ENCODE measurements at regions not wholly inside any gene's neighbourhood (a gene's known extent, or its start where the extent isn't known, plus 50 kb on each side); places are given as distances from the start of the nearest gene placed in this dataset.

- DNase-seq, result no peak
- no peak overlapping the region for H3K4me2 ChIP-seq (ENCODE audit: low read length, poor library complexity, severe bottlenecking)
- no peak overlapping the region for H3K27ac ChIP-seq (ENCODE audit: low read length, poor library complexity, severe bottlenecking)
- H2AK5ac ChIP-seq (ENCODE audit: low read length, severe bottlenecking), result no peak overlapping the region
- no peak overlapping the region for H3K4ac ChIP-seq (ENCODE audit: low read depth in 1 of 2, low read length in 2 of 2)
- H3K9me3 ChIP-seq (ENCODE audit: control insufficient read depth, low read length), result peaks cover 16% of the 10 kb centered on the region
- H2BK12ac ChIP-seq (ENCODE audit: low read length in 2 of 2), result no peak overlapping the region
- H3K4me3 ChIP-seq (ENCODE audit: insufficient read depth in 1 of 2, low read depth in 1 of 2, low read length in 2 of 2), result peak overlapping the region in 1 of 2 experiments; percentile 9
- no peak overlapping the region for H2BK15ac ChIP-seq (ENCODE audit: low read depth, poor library complexity, severe bottlenecking)
- 67% methylated on average over 6 of the region's 6 CpGs for WGBS
- H3K23ac ChIP-seq (ENCODE audit: low read length in 2 of 2), result no peak overlapping the region
- H4K91ac ChIP-seq (ENCODE audit: low read length), result no peak overlapping the region
- no peak overlapping the region for H4K8ac ChIP-seq (ENCODE audit: low read length)
- H2AFZ ChIP-seq (ENCODE audit: low read depth, low read length), result no peak overlapping the region
- no peaks in the 10 kb centered on the region for H3K4me1 ChIP-seq (ENCODE audit: control insufficient read depth, insufficient read depth, low read depth, low read length)
- H3K18ac ChIP-seq (ENCODE audit: low read depth in 1 of 2, low read length in 2 of 2), result no peak overlapping the region
- no peaks in the 10 kb centered on the region for H3K27me3 ChIP-seq (ENCODE audit: control insufficient read depth in 1 of 2, insufficient read depth in 1 of 2, low read length in 2 of 2)
- H3K9ac ChIP-seq (ENCODE audit: low read length), result no peak overlapping the region
- H3K36me3 ChIP-seq (ENCODE audit: control insufficient read depth in 1 of 2, insufficient read depth in 2 of 2, low read depth in 1 of 2, low read length in 2 of 2), result no peaks in the 10 kb centered on the region
- H3K79me1 ChIP-seq (replicated peaks; ENCODE audit: low read length, poor library complexity, severe bottlenecking), result no peaks in the 10 kb centered on the region
- no peak overlapping the region for H2BK5ac ChIP-seq (ENCODE audit: low read depth, low read length, poor library complexity, severe bottlenecking)
- H3K14ac ChIP-seq (ENCODE audit: low read length in 2 of 2), result no peak overlapping the region
- H2BK120ac ChIP-seq (ENCODE audit: low read depth, low read length), result no peak overlapping the region
Observed at GRCh38 chr6:23114812-23115504, 545.6 kb downstream of the HDGFL1 start.

GRCh38 chr6:23137611-23138010, 568.2 kb downstream of the HDGFL1 start:
- H3K27me3 ChIP-seq (ENCODE audit: control insufficient read depth in 1 of 2, insufficient read depth in 1 of 2, low read length in 2 of 2), result no peaks in the 10 kb centered on the region
- no peak overlapping the region for H3K4me2 ChIP-seq (ENCODE audit: low read length, poor library complexity, severe bottlenecking)
- H3K4me3 ChIP-seq (ENCODE audit: insufficient read depth in 1 of 2, low read depth in 1 of 2, low read length in 2 of 2), result no peak overlapping the region
- no peak overlapping the region for H4K91ac ChIP-seq (ENCODE audit: low read length)
- DNase-seq, result peak; percentile 43
- no peak overlapping the region for H2BK5ac ChIP-seq (ENCODE audit: low read depth, low read length, poor library complexity, severe bottlenecking)
- H3K27ac ChIP-seq (ENCODE audit: low read length, poor library complexity, severe bottlenecking), result no peak overlapping the region
- no peak overlapping the region for H2AK5ac ChIP-seq (ENCODE audit: low read length, severe bottlenecking)
- H3K23ac ChIP-seq (ENCODE audit: low read length in 2 of 2), result no peak overlapping the region
- WGBS, result 20% methylated on average over 1 of the region's 1 CpG
- H4K8ac ChIP-seq (ENCODE audit: low read length), result no peak overlapping the region
- no peak overlapping the region for H3K9ac ChIP-seq (ENCODE audit: low read length)
- H2BK15ac ChIP-seq (ENCODE audit: low read depth, poor library complexity, severe bottlenecking), result no peak overlapping the region
- H3K79me1 ChIP-seq (replicated peaks; ENCODE audit: low read length, poor library complexity, severe bottlenecking), result no peaks in the 10 kb centered on the region
- no peak overlapping the region for H3K14ac ChIP-seq (ENCODE audit: low read length in 2 of 2)
- H2BK12ac ChIP-seq (ENCODE audit: low read length in 2 of 2), result no peak overlapping the region
- H3K4me1 ChIP-seq (ENCODE audit: control insufficient read depth, insufficient read depth, low read depth, low read length), result peaks cover 6% of the 10 kb centered on the region
- no peak overlapping the region for H2BK120ac ChIP-seq (ENCODE audit: low read depth, low read length)
- peak overlapping the region in 1 of 2 experiments; percentile 69 for H3K18ac ChIP-seq (ENCODE audit: low read depth in 1 of 2, low read length in 2 of 2)
- peaks cover 49% of the 10 kb centered on the region for H3K9me3 ChIP-seq (ENCODE audit: control insufficient read depth, low read length)
- no peaks in the 10 kb centered on the region for H3K36me3 ChIP-seq (ENCODE audit: control insufficient read depth in 1 of 2, insufficient read depth in 2 of 2, low read depth in 1 of 2, low read length in 2 of 2)
- no peak overlapping the region for H2AFZ ChIP-seq (ENCODE audit: low read depth, low read length)
- H3K4ac ChIP-seq (ENCODE audit: low read depth in 1 of 2, low read length in 2 of 2), result no peak overlapping the region

- H2BK120ac ChIP-seq (ENCODE audit: low read depth, low read length), result no peak overlapping the region
- no peak overlapping the region for H2AK5ac ChIP-seq (ENCODE audit: low read length, severe bottlenecking)
- H3K4me2 ChIP-seq (ENCODE audit: low read length, poor library complexity, severe bottlenecking), result no peak overlapping the region
- no peak overlapping the region for H4K91ac ChIP-seq (ENCODE audit: low read length)
- H2BK12ac ChIP-seq (ENCODE audit: low read length in 2 of 2), result no peak overlapping the region
- no peak overlapping the region for H3K18ac ChIP-seq (ENCODE audit: low read depth in 1 of 2, low read length in 2 of 2)
- no peak overlapping the region for H3K27ac ChIP-seq (ENCODE audit: low read length, poor library complexity, severe bottlenecking)
- peaks cover 21% of the 10 kb centered on the region for H3K9me3 ChIP-seq (ENCODE audit: control insufficient read depth, low read length)
- H4K8ac ChIP-seq (ENCODE audit: low read length), result no peak overlapping the region
- H3K4me3 ChIP-seq (ENCODE audit: insufficient read depth in 1 of 2, low read depth in 1 of 2, low read length in 2 of 2), result no peak overlapping the region
- H3K79me1 ChIP-seq (replicated peaks; ENCODE audit: low read length, poor library complexity, severe bottlenecking), result no peaks in the 10 kb centered on the region
- H2BK5ac ChIP-seq (ENCODE audit: low read depth, low read length, poor library complexity, severe bottlenecking), result no peak overlapping the region
- peaks cover 6% of the 10 kb centered on the region for H3K4me1 ChIP-seq (ENCODE audit: control insufficient read depth, insufficient read depth, low read depth, low read length)
- no peaks in the 10 kb centered on the region for H3K27me3 ChIP-seq (ENCODE audit: control insufficient read depth in 1 of 2, insufficient read depth in 1 of 2, low read length in 2 of 2)
- no peak overlapping the region for H3K4ac ChIP-seq (ENCODE audit: low read depth in 1 of 2, low read length in 2 of 2)
- no peak overlapping the region for H2AFZ ChIP-seq (ENCODE audit: low read depth, low read length)
- no peak for DNase-seq
- H2BK15ac ChIP-seq (ENCODE audit: low read depth, poor library complexity, severe bottlenecking), result no peak overlapping the region
- no peak overlapping the region for H3K14ac ChIP-seq (ENCODE audit: low read length in 2 of 2)
- no peak overlapping the region for H3K23ac ChIP-seq (ENCODE audit: low read length in 2 of 2)
- no peak overlapping the region for H3K9ac ChIP-seq (ENCODE audit: low read length)
- no peaks in the 10 kb centered on the region for H3K36me3 ChIP-seq (ENCODE audit: control insufficient read depth in 1 of 2, insufficient read depth in 2 of 2, low read depth in 1 of 2, low read length in 2 of 2)
Observed at GRCh38 chr6:23140871-23141270, 571.5 kb downstream of the HDGFL1 start.

GRCh38 chr6:23145781-23146180, 576.4 kb downstream of the HDGFL1 start:
- no peaks in the 10 kb centered on the region for H3K9me3 ChIP-seq (ENCODE audit: control insufficient read depth, low read length)
- H3K27me3 ChIP-seq (ENCODE audit: control insufficient read depth in 1 of 2, insufficient read depth in 1 of 2, low read length in 2 of 2), result no peaks in the 10 kb centered on the region
- no peak overlapping the region for H2BK15ac ChIP-seq (ENCODE audit: low read depth, poor library complexity, severe bottlenecking)
- no peaks in the 10 kb centered on the region for H3K4me1 ChIP-seq (ENCODE audit: control insufficient read depth, insufficient read depth, low read depth, low read length)
- no peak overlapping the region for H2BK120ac ChIP-seq (ENCODE audit: low read depth, low read length)
- H3K23ac ChIP-seq (ENCODE audit: low read length in 2 of 2), result no peak overlapping the region
- H3K4ac ChIP-seq (ENCODE audit: low read depth in 1 of 2, low read length in 2 of 2), result no peak overlapping the region
- H4K8ac ChIP-seq (ENCODE audit: low read length), result no peak overlapping the region
- DNase-seq, result no peak
- H2BK12ac ChIP-seq (ENCODE audit: low read length in 2 of 2), result no peak overlapping the region
- H3K79me1 ChIP-seq (replicated peaks; ENCODE audit: low read length, poor library complexity, severe bottlenecking), result no peaks in the 10 kb centered on the region
- H3K4me3 ChIP-seq (ENCODE audit: insufficient read depth in 1 of 2, low read depth in 1 of 2, low read length in 2 of 2), result no peak overlapping the region
- no peak overlapping the region for H2AK5ac ChIP-seq (ENCODE audit: low read length, severe bottlenecking)
- H3K14ac ChIP-seq (ENCODE audit: low read length in 2 of 2), result no peak overlapping the region
- no peak overlapping the region for H4K91ac ChIP-seq (ENCODE audit: low read length)
- H3K9ac ChIP-seq (ENCODE audit: low read length), result no peak overlapping the region
- H3K27ac ChIP-seq (ENCODE audit: low read length, poor library complexity, severe bottlenecking), result no peak overlapping the region
- WGBS, result no CpG with 5 or more reads among the region's 2 CpGs
- no peaks in the 10 kb centered on the region for H3K36me3 ChIP-seq (ENCODE audit: control insufficient read depth in 1 of 2, insufficient read depth in 2 of 2, low read depth in 1 of 2, low read length in 2 of 2)
- H2AFZ ChIP-seq (ENCODE audit: low read depth, low read length), result no peak overlapping the region
- H3K4me2 ChIP-seq (ENCODE audit: low read length, poor library complexity, severe bottlenecking), result no peak overlapping the region
- no peak overlapping the region for H2BK5ac ChIP-seq (ENCODE audit: low read depth, low read length, poor library complexity, severe bottlenecking)
- H3K18ac ChIP-seq (ENCODE audit: low read depth in 1 of 2, low read length in 2 of 2), result no peak overlapping the region
